ENCODE measurements at regions not wholly inside any gene's neighbourhood (a gene's known extent, or its start where the extent isn't known, plus 50 kb on each side); places are given as distances from the start of the nearest gene placed in this dataset.

- DNase-seq, result no peak
These were observed 479.3 kb upstream of the NXPH2 start for GRCh38 chr2:139259422-139260051.

GRCh38 chr2:139241286-139241685, 461.1 kb upstream of the NXPH2 start:
- no peak for DNase-seq

GRCh38 chr2:139237023-139237422, 456.8 kb upstream of the NXPH2 start:
- peak in 1 of 2 experiments; percentile 4 for DNase-seq

- no peak for DNase-seq
These were observed 450.7 kb upstream of the NXPH2 start for GRCh38 chr2:139230881-139231280.

GRCh38 chr2:139228276-139228675, 448.1 kb upstream of the NXPH2 start:
- DNase-seq, result no peak

- DNase-seq, result no peak
These were observed 445.8 kb upstream of the NXPH2 start for GRCh38 chr2:139225961-139226360.

GRCh38 chr2:139218181-139218580, 438.0 kb upstream of the NXPH2 start:
- no peak for DNase-seq

GRCh38 chr2:139217641-139218040, 437.5 kb upstream of the NXPH2 start:
- DNase-seq, result no peak

- no peak for DNase-seq
These were observed 436.2 kb upstream of the NXPH2 start for GRCh38 chr2:139216435-139216834.

- DNase-seq, result no peak
These were observed 434.6 kb upstream of the NXPH2 start for GRCh38 chr2:139214801-139215200.

- no peak for DNase-seq
These were observed 429.4 kb upstream of the NXPH2 start for GRCh38 chr2:139209586-139209985.

- DNase-seq, result no peak
These were observed 421.3 kb upstream of the NXPH2 start for GRCh38 chr2:139201516-139201915.

- DNase-seq, result no peak
These were observed 416.6 kb upstream of the NXPH2 start for GRCh38 chr2:139196754-139197153.

GRCh38 chr2:139194546-139194945, 414.4 kb upstream of the NXPH2 start:
- DNase-seq, result no peak

GRCh38 chr2:139177041-139177440, 396.9 kb upstream of the NXPH2 start:
- peak; percentile 34 to 76 for DNase-seq

- peak; percentile 27 to 80 for DNase-seq
These were observed 395.3 kb upstream of the NXPH2 start for GRCh38 chr2:139175510-139175909.

- peak in 1 of 2 experiments; percentile 72 for DNase-seq
These were observed 390.2 kb upstream of the NXPH2 start for GRCh38 chr2:139170406-139170805.

GRCh38 chr2:139165601-139166000, 385.4 kb upstream of the NXPH2 start:
- peak in 1 of 2 experiments; percentile 3 for DNase-seq

- no peak for DNase-seq
These were observed 384.9 kb upstream of the NXPH2 start for GRCh38 chr2:139165041-139165440.

- no peak for DNase-seq
These were observed 382.8 kb upstream of the NXPH2 start for GRCh38 chr2:139162957-139163356.

- DNase-seq, result no peak
These were observed 382.3 kb upstream of the NXPH2 start for GRCh38 chr2:139162456-139162855.

GRCh38 chr2:139160836-139161235, 380.6 kb upstream of the NXPH2 start:
- DNase-seq, result no peak

GRCh38 chr2:139159177-139159576, 379.0 kb upstream of the NXPH2 start:
- DNase-seq, result no peak

GRCh38 chr2:139156730-139157129, 376.5 kb upstream of the NXPH2 start:
- DNase-seq, result no peak

- DNase-seq, result no peak
These were observed 375.8 kb upstream of the NXPH2 start for GRCh38 chr2:139155991-139156390.

Measured in NCI-H2081 (cell line).